GM23338 (cell line): ENCODE measurements at regions not wholly inside any gene's neighbourhood (a gene's known extent, or its start where the extent isn't known, plus 50 kb on each side); places are given as distances from the start of the nearest gene placed in this dataset.
A peak's percentile ranks its signal among the peaks of the same experiment; 100 is the strongest.
"Not testable (repeated sequence)": the region's sequence is repeated elsewhere in the genome, so short reads cannot be mapped to it uniquely, and the experiment has no call there.

Experiments used
- ATAC-seq: fragments of 200-7000 bp; cut with Tn5 transposase; 3 replicates; pipeline ENCODE4 v1.9.1; 2020
- DNase-seq: peaks from one replicate; pipeline ENCODE4 v3.0.0-alpha.2; 2015; ENCODE audit warnings: low spot score
- H2AFZ ChIP-seq: fragments of 200-600 bp; sonication (generic); 2 replicates; pipeline ENCODE4 v1.8.0; 2016; ENCODE audit warnings: antibody characterized with exemption, mild to moderate bottlenecking, moderate library complexity
- H3F3A ChIP-seq: fragments of 200-600 bp; sonication (generic); replicated peaks from 2 replicates; pipeline ENCODE4 v1.8.0; 2017; ENCODE audit warnings: antibody characterized with exemption, mixed run types, low read depth
- H3K27ac ChIP-seq: fragments of 200-600 bp; sonication (generic); 2 replicates; pipeline ENCODE4 v1.6.1; 2016; ENCODE audit warnings: low read depth
- H3K27me3 ChIP-seq: fragments of 200-600 bp; sonication (generic); 2 replicates; pipeline ENCODE4 v1.8.0; 2016; ENCODE audit warnings: mild to moderate bottlenecking, mixed run types, moderate library complexity; ENCODE audit not compliant: insufficient read depth
- H3K36me3 ChIP-seq: fragments of 200-600 bp; sonication (generic); 2 replicates; pipeline ENCODE4 v1.8.0; 2016; ENCODE audit warnings: mild to moderate bottlenecking; ENCODE audit not compliant: insufficient read depth
- H3K4me1 ChIP-seq: fragments of 200-600 bp; sonication (generic); 2 replicates; pipeline ENCODE4 v1.8.0; 2016; ENCODE audit warnings: mild to moderate bottlenecking, moderate library complexity; ENCODE audit not compliant: insufficient read depth
- H3K4me2 ChIP-seq: fragments of 200-600 bp; sonication (generic); 2 replicates; pipeline ENCODE4 v1.7.1; 2017; ENCODE audit warnings: mixed run types
- H3K4me3 ChIP-seq: fragments of 200-600 bp; sonication (generic); 2 replicates; pipeline ENCODE4 v1.6.1; 2016; ENCODE audit warnings: mixed run types
- H3K79me2 ChIP-seq: fragments of 200-600 bp; sonication (generic); replicated peaks from 2 replicates; pipeline ENCODE4 v1.8.0; 2017; ENCODE audit warnings: mild to moderate bottlenecking; ENCODE audit not compliant: insufficient read depth
- H3K9me2 ChIP-seq: fragments of 200-600 bp; sonication (generic); 2 replicates; pipeline ENCODE4 v1.8.0; 2017; ENCODE audit not compliant: insufficient read depth
- H4K20me1 ChIP-seq: fragments of 200-600 bp; sonication (generic); replicated peaks from 2 replicates; pipeline ENCODE4 v1.8.0; 2017; ENCODE audit warnings: mild to moderate bottlenecking; ENCODE audit not compliant: insufficient read depth
- H3K27ac Mint-ChIP-seq: 2 replicates; pipeline ENCODE4 v1.8.0; 2020; ENCODE audit warnings: inconsistent platforms, mild to moderate bottlenecking, moderate library complexity, mixed read lengths
- H3K27me3 Mint-ChIP-seq: 3 replicates; pipeline ENCODE4 v1.8.0; 2022; ENCODE audit warnings: low read depth, mild to moderate bottlenecking, moderate library complexity, mixed read lengths, inconsistent platforms; ENCODE audit not compliant: insufficient read depth, poor library complexity
- H3K36me3 Mint-ChIP-seq: 3 replicates; pipeline ENCODE4 v1.8.0; 2021; ENCODE audit warnings: low read depth, mild to moderate bottlenecking, inconsistent platforms, moderate library complexity, mixed read lengths
- H3K4me1 Mint-ChIP-seq: 3 replicates; pipeline ENCODE4 v1.8.0; 2020; ENCODE audit warnings: mild to moderate bottlenecking, inconsistent platforms, mixed read lengths
- H3K4me3 Mint-ChIP-seq: 3 replicates; pipeline ENCODE4 v1.8.0; 2021; ENCODE audit warnings: moderate library complexity, mild to moderate bottlenecking, inconsistent platforms, mixed read lengths
- H3K9me3 Mint-ChIP-seq: 3 replicates; pipeline ENCODE4 v1.8.0; 2020; ENCODE audit warnings: moderate library complexity, mild to moderate bottlenecking, inconsistent platforms, mixed read lengths
- CREB1 ChIP-seq: fragments of 250-450 bp; sonication (Bioruptor Pico); IDR thresholded peaks from 2 replicates; pipeline ENCODE4 v1.5.0; 2020; ENCODE audit warnings: low read depth, mild to moderate bottlenecking, moderate library complexity
- NANOG ChIP-seq: IDR thresholded peaks from 2 replicates; pipeline ENCODE4 v1.6.1; 2016; ENCODE audit warnings: antibody characterized with exemption, borderline replicate concordance
- TF ChIP-seq, protein P1 (sequence below), 2 experiments: fragments of 200-600 bp in 1 of 2; sonication (generic) in 1 of 2; conservative IDR thresholded peaks; 2 replicates each; pipeline versions ENCODE4 v1.5.1 to v1.6.1; 2016 to 2017; ENCODE audit warnings: antibody characterized with exemption in 2 of 2, low read depth in 2 of 2, mild to moderate bottlenecking in 2 of 2, moderate library complexity in 1 of 2
- TF ChIP-seq, protein P2 (sequence below): IDR thresholded peaks from one replicate; pipeline ENCODE4 v1.6.1; 2018; ENCODE audit warnings: antibody characterized with exemption; ENCODE audit not compliant: unreplicated experiment
- TF ChIP-seq, protein P3 (sequence below): IDR thresholded peaks from 2 replicates; pipeline ENCODE4 v1.6.1; 2016; ENCODE audit warnings: antibody characterized with exemption

DNA sequence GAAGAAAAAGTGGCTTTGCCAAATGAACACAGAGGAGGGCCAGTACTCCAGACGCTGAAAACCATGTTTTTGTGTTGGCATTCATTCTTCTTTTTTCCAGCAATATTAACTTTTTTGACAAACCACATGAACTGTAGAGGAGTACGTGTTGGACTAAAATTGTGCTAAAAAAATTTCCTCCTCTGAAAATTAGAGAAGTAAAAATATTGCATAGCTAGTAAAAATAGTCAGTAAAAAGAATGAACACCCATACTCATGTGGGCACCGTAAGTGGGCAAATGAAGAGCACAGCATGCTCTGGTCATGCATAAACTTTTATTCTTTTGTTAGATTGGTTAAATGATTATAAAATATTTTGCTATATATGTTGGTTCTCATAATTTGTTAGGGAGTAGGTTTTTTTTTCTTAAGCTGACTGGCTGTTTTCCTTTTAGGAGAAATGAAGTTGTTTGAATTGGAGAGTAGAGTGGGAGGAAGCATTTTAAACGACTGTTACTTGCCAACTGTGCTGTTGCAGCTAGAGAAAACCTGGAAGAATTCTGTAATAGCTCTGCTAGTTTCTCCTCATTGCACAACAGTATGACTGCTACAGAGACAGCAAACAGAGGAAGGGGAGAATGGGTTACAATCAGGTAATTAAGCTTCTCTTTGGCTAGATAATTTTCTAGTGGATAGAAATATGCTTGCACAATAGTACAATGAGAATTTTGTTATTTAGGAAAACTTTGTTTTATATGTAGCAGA is 222.4 kb downstream of the KCTD12 start:
- no peaks in the 10 kb centered on the region for H3K9me3 Mint-ChIP-seq
- no peak overlapping the region for H3K4me2 ChIP-seq
- no peak overlapping the region for H3K27ac Mint-ChIP-seq
- no peaks in the 10 kb centered on the region for H3K27me3 Mint-ChIP-seq
- no peak overlapping the region for H3K4me3 Mint-ChIP-seq
- no peak overlapping the region for H3K4me3 ChIP-seq
- no peak overlapping the region for H2AFZ ChIP-seq
- no peaks in the 10 kb centered on the region for H3K36me3 Mint-ChIP-seq
- no peak for TF ChIP-seq CREB1 (CRISPR knock-in tag)
- TF ChIP-seq, protein P1, sequence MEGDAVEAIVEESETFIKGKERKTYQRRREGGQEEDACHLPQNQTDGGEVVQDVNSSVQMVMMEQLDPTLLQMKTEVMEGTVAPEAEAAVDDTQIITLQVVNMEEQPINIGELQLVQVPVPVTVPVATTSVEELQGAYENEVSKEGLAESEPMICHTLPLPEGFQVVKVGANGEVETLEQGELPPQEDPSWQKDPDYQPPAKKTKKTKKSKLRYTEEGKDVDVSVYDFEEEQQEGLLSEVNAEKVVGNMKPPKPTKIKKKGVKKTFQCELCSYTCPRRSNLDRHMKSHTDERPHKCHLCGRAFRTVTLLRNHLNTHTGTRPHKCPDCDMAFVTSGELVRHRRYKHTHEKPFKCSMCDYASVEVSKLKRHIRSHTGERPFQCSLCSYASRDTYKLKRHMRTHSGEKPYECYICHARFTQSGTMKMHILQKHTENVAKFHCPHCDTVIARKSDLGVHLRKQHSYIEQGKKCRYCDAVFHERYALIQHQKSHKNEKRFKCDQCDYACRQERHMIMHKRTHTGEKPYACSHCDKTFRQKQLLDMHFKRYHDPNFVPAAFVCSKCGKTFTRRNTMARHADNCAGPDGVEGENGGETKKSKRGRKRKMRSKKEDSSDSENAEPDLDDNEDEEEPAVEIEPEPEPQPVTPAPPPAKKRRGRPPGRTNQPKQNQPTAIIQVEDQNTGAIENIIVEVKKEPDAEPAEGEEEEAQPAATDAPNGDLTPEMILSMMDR (conservative IDR thresholded peaks at IDR 0.05; ENCODE audit: low read depth in 2 of 2) = no peak
- TF ChIP-seq NANOG = no peak
- TF ChIP-seq, protein P2, sequence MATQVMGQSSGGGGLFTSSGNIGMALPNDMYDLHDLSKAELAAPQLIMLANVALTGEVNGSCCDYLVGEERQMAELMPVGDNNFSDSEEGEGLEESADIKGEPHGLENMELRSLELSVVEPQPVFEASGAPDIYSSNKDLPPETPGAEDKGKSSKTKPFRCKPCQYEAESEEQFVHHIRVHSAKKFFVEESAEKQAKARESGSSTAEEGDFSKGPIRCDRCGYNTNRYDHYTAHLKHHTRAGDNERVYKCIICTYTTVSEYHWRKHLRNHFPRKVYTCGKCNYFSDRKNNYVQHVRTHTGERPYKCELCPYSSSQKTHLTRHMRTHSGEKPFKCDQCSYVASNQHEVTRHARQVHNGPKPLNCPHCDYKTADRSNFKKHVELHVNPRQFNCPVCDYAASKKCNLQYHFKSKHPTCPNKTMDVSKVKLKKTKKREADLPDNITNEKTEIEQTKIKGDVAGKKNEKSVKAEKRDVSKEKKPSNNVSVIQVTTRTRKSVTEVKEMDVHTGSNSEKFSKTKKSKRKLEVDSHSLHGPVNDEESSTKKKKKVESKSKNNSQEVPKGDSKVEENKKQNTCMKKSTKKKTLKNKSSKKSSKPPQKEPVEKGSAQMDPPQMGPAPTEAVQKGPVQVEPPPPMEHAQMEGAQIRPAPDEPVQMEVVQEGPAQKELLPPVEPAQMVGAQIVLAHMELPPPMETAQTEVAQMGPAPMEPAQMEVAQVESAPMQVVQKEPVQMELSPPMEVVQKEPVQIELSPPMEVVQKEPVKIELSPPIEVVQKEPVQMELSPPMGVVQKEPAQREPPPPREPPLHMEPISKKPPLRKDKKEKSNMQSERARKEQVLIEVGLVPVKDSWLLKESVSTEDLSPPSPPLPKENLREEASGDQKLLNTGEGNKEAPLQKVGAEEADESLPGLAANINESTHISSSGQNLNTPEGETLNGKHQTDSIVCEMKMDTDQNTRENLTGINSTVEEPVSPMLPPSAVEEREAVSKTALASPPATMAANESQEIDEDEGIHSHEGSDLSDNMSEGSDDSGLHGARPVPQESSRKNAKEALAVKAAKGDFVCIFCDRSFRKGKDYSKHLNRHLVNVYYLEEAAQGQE = no peak
- TF ChIP-seq, protein P3, sequence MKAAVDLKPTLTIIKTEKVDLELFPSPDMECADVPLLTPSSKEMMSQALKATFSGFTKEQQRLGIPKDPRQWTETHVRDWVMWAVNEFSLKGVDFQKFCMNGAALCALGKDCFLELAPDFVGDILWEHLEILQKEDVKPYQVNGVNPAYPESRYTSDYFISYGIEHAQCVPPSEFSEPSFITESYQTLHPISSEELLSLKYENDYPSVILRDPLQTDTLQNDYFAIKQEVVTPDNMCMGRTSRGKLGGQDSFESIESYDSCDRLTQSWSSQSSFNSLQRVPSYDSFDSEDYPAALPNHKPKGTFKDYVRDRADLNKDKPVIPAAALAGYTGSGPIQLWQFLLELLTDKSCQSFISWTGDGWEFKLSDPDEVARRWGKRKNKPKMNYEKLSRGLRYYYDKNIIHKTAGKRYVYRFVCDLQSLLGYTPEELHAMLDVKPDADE = no peak
- DNase-seq (no peak), ATAC-seq (no peak)
- no peaks in the 10 kb centered on the region for H3K79me2 ChIP-seq
- no peak overlapping the region for H3K27ac ChIP-seq
- H3F3A ChIP-seq = no peaks in the 10 kb centered on the region
- no peaks in the 10 kb centered on the region for H3K27me3 ChIP-seq
- H4K20me1 ChIP-seq = no peaks in the 10 kb centered on the region
- H3K9me2 ChIP-seq = no peaks in the 10 kb centered on the region
- no peaks in the 10 kb centered on the region for H3K36me3 ChIP-seq
- H3K4me1 ChIP-seq = peaks cover 4% of the 10 kb centered on the region; the same call in 1 of the 2 replicates
- H3K4me1 Mint-ChIP-seq = 0 out of 3 replicates have a peak, but pooled peaks cover 5% of the 10 kb centered on the region

DNA sequence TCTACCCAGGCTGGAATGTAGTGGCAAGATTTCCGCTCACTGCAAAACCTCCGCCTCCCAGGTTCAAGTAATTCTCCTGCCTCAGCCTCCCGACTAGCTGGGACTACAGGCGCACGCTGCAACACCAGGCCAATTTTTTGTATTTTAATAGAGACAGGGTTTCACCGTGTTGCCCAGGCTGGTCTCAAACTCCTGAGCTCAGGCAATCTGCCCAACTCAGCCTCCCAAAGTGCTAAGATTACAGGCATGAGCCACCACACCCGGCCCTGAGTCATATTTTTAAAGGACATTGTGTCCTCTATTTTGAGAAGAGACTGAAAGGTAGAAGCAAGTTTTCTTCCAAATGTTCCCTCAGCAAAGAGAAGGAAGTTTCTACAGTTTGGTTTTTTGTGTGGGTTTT is 227.1 kb downstream of the KCTD12 start:
- H3K36me3 Mint-ChIP-seq, H3K27ac ChIP-seq, H3K36me3 ChIP-seq, H3K4me1 ChIP-seq, ATAC-seq, H3K4me2 ChIP-seq, H3F3A ChIP-seq, H3K9me3 Mint-ChIP-seq, H3K27me3 ChIP-seq, H4K20me1 ChIP-seq, H3K4me1 Mint-ChIP-seq, H3K9me2 ChIP-seq, H3K4me3 Mint-ChIP-seq, H3K27me3 Mint-ChIP-seq, H3K4me3 ChIP-seq, H3K79me2 ChIP-seq, DNase-seq, H3K27ac Mint-ChIP-seq: not testable (repeated sequence)
- H2AFZ ChIP-seq = peak overlapping the region; percentile 63; the same call in 1 of the 2 replicates
